HG02938 (cell line): ENCODE measurements at regions not wholly inside any gene's neighbourhood (a gene's known extent, or its start where the extent isn't known, plus 50 kb on each side); places are given as distances from the start of the nearest gene placed in this dataset.
A peak's percentile ranks its signal among the peaks of the same experiment; 100 is the strongest.

Source experiments
- ATAC-seq: cut with Tn5 transposase; IDR thresholded peaks from one replicate; pipeline ENCODE4 v1.9.1; 2021; ENCODE audit warnings: mild to moderate bottlenecking, moderate library complexity; ENCODE audit not compliant: unreplicated experiment

DNA sequence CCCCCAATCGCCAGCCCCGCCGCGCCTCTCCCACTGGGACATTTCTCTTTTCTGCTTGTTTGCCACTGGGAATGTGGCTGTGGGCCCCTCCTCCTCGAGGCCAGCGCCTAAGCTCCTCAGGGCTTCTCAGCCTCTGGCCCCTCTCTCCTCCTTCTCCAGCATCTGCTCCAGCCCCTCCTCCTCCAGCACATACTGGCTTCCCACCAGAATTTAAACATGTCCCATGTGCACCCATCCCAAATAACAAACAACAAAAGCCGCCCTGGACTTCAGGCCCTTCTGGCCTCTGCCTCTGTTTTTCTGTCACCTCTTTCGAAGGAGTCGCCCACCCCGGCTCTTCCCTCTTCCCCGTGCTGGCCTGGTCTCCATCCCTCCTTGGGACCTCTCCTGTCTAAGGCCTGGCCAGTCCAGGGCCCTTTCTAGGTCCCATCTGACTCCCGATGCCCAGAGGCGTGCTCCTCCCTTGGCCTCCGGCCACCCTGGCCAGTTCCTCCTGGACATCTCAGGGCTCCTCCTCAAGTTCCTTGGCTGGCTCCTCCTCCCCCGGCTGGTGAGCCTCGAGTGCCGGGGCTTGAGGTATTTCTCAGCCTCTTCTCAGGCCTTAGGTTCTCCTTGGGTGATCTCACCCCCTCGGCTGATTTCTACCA, 94.6 kb upstream of the SLC6A6 start:
- no peak for ATAC-seq

DNA sequence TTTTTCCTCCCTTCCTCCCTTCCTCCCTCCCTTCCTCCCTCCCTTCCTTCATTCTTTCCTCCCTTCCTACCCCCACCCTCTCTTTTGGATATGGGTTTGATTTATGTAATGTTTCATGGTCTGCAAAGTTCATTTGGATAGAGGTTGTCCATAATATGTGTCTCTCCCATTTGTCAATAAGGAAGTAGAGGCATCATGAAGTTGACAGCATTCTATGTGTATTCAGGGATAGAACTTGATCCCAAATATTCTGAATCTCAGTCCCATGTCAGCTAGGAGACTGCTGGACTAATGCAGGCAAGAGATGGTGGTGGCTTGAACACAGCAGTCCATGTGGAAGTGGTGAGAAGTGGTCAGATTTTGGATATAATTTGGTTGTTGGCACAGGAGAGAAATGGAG, 90.7 kb upstream of the SLC6A6 start:
- ATAC-seq: no peak

DNA sequence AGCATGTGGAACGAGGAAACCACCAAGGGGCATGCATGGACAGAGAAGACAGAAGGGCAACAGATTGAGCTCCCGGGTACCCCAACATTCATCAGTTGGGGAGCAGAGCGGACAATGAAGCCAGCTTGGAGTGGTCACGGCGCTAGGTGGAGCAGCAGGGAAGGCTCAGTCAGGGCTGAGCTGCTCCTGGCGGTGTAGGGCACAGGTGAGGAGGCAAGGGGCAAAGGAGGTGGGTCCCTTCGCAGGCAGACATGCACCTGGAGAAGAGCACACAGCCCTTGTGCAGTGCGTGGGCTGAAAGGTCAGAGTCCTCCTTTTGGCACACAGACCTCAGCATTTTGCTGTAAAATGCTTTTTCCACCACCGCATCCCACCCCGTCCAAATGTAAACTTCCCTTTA, 90.0 kb upstream of the SLC6A6 start:
- ATAC-seq: no peak

DNA sequence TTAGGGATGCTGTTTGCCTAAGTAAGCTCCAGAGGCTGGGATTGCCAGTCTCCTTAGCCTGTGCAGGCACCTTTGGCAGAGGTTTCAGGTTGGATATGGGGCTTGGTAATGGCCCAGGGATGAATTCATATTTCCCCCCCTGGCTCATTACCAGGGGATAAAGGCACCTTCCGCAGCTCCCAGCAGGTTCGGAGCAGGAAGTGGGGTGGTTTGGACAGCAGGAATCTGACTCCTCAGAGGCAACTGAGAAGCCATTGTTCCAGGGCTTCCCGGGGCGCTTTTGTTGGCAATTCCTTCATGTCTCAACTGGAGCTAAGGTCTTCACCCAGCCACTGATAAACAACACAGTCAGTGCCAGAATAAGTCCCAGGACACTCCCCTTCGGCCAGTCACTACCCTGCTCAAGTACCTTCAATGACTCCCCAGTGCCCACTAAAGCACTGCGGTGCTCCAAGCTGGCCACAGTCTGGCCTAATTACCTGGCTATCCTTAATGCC, 85.3 kb upstream of the SLC6A6 start:
- ATAC-seq: no peak

- ATAC-seq: no peak
These were observed 83.8 kb upstream of the SLC6A6 start for GRCh38 chr3:14318646-14319045.

GRCh38 chr3:14319654-14320182, 82.7 kb upstream of the SLC6A6 start:
- ATAC-seq: peak; percentile 95

GRCh38 chr3:14320219-14320618, 82.2 kb upstream of the SLC6A6 start:
- ATAC-seq: no peak

DNA sequence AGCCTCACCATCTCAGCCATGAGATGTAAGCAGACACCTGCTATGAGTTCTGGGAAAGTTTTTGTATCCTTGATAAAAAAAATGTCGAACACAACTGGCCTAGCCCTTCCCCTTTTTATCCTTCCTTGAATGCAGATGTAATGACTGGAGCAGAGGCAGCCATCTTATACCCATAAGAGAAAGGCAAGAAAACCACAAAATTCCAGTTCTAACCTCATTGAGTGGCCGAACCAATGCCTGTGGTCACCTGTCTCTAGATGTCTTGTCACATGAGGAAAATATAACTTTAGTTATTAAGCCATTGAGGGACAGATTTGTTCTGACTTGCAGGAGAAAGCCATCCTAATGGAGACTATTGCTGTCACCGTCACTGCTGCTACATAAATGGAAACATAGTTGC, 80.4 kb upstream of the SLC6A6 start:
- no peak for ATAC-seq

DNA sequence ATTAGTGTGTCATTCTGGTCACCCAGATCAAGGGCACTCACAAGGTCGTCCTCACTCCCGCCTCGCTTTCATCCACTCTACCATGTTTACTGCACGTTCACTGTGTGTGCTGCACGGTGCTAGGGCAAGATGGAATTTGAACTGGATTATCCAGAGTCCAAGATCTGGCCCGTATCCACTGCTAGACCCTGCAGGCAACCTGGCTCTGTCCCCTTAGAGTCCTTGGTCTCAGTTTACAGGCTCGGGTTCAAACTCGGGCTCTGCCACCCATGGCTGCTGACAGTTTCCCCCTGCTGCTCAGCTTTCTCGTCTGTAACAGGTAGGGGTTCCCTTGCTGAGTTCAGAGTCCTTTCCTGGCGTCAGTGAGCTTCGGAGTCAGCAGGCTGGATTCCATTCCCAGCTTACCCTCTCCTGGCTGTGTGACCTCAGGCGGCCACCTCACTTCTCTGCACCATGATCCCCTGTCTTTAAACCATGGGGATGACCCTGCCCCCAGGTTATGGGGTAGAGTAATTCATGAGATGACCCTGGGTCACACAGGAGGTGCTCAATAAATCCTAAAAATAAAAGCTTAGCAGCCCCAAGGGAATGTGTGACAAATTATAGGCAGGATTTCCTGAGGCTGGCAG, 79.6 kb upstream of the SLC6A6 start:
- no peak for ATAC-seq

DNA sequence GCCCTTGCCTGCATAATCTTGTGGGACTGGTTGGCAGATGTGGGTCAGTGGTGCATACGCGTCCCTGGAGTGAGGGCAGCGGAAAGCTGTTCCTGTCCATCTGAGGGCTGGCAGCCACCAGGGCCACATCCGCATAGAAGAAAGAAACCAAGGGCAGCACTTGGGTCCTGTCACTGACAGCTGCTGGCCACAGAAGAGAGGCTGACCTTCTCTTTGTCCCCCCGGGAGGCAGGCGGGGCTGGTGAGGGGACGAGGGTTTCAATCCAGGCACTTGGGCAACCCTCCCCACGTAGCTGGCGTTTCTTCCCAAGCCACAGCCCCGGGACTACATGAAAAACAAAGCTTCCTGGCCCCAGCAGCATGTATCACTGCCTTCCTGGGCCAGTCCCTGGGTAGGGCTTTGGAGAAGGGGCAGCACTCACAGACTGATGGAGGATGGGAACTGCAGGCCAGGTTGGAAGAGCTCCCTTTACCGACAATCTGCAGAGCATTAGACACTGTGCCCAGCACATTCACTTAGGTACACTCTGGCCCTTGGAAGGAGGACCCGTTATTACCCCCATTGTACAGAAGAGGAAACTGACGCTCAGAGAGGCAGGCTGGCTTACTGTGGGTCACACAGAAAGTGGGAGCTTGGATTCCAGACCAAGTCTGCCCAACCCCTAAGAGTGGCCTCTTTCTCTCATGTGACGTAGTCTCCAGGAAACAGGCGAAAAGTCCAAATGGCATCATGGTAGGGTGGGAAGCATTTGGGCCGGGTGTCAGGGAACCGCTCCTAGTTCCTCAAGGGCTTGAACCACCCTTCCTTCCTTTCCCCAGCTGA, 78.8 kb upstream of the SLC6A6 start:
- no peak for ATAC-seq

DNA sequence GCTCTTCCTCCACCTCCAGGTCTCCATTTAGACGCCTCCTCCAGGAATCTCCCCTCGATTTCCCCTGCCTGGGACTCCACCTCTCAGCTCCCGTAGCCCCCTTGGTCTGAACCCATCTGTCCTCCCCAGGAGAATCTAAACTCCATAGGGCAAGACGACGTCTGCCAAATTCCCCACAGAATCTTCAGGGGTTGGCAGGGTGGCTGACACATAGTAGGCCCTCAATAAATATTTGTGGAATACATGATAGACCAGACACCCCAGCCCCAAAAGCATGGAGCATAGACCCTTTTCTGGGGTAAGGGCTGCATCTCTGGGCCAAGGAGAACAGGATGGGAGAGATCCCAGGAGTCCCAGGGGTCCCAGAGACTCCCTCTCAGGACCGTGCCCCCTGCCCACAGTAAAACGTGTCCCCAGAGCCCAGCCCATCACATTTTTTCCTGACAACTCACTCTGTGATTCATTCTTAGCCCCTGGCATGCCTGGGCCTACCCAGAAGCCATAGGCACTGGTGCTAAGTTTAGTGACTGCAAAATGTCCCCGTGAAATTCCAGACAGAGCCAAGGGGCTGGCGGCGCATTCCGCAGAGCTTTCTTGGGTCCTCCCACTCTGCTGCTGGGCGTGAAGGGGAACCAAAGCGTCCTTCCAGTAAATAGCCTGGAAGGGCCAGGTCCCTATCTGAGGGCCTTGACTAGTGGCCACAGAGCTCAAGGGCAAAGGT, 78.0 kb upstream of the SLC6A6 start:
- ATAC-seq: no peak

DNA sequence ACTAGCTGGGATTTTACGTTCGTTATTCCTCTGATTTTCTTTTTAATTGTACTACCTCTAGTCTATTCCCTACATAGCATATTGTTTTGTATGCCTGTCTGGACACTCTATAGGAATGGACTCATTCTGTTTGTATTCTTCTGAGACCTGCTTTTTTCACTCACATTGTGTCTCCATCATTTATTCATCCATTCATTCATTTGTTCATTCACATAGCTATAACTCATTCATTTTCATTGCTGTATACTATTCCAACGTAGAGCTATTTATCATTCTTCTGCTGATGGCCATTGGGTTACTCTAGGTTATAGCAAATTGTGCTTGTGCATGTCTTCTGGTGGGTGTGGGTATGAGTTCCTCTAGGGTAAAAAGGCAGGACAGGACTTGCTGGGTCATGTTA, 74.0 kb upstream of the SLC6A6 start:
- no peak for ATAC-seq

DNA sequence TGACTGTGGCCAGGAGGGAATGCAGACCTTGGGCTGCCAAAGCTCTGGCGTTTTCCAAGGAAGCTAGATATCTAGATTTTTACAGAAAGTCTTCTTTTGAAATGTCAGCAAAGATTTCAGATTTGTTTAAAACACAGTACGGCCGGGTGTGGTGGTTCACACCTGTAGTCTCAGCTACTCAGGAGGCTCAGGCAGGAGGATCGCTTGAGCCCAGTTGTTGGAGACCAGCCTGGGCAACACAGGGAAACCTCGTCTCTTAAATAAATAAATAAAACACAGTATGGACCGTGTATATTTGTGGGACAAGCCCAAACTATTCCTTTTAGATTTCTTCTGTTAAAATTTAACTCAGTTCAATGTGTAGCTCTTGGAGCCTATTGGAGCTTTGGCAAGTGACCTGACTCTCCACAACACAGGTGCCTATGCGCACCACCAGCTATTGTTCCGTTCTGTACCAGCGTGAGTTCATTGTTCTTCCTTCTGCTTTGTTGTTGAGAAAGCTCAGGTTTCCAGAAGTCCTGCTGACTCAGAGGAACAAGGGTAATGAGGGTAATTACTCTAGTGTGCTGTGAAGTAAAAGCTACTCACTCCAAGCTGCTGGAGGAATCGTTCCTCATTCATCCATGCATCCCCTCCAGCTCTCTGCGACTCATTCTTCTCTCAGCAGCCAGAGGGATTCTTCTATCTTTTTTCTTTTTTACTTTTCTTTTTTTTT, 73.1 kb upstream of the SLC6A6 start:
- ATAC-seq: no peak

- no peak for ATAC-seq
These were observed 72.6 kb upstream of the SLC6A6 start for GRCh38 chr3:14329842-14330241.

DNA sequence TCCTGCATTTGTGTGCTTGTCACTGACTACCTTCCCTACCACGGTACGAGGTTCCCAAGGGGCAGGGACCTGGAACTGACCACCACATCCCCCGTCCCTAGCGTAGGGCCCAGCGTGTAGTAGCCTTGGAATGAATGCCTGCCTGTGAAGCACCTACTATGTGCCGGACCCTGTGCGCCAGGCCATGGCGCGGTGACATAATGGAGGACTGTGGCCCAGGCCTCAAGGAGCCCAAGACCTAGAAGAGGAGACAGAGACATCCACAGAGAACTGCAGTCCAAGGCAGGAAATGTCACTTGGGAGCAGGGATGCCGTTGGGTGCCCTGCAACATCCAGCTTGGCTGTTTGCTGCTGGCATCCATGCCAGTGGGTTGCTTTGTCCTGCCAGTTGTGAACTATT, 71.9 kb upstream of the SLC6A6 start:
- ATAC-seq: no peak

GRCh38 chr3:14331251-14331650, 71.2 kb upstream of the SLC6A6 start:
- no peak for ATAC-seq

- ATAC-seq: no peak
These were observed 70.0 kb upstream of the SLC6A6 start for GRCh38 chr3:14332392-14332791.

DNA sequence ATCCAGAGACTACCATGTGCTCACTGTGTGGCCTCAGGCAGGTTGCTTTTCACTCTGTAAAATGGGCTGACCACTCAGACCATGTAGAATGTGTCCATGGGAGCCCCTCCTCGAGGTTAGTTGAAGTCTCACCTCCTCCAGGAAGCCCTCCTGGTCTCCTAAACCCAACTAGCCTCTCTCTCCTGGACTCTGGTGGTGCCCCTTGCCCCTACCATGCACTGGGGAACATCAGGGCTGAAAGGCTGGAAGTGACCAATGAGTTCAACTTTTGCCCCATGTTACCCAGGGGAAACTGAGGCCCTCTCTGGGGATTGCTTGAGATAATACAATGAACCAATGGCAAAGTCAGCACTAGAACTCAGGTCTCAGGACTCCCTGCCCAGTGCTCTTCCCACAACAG, 69.2 kb upstream of the SLC6A6 start:
- ATAC-seq: no peak

- no peak for ATAC-seq
These were observed 68.8 kb upstream of the SLC6A6 start for GRCh38 chr3:14333621-14334020.

GRCh38 chr3:14334136-14334535, 68.3 kb upstream of the SLC6A6 start:
- no peak for ATAC-seq
